B cell (primary cell): ENCODE measurements at regions not wholly inside any gene's neighbourhood (a gene's known extent, or its start where the extent isn't known, plus 50 kb on each side); places are given as distances from the start of the nearest gene placed in this dataset.

Experiments
- ATAC-seq: fragments of 200-7000 bp; cut with Tn5 transposase; one replicate; pipeline ENCODE4 v1.10.0; 2021; ENCODE audit warnings: low read depth, mild to moderate bottlenecking, moderate number of reproducible peaks, moderate library complexity
- CTCF ChIA-PET: fragments of 350-600 bp; sonication (Branson Sonifier 250); formaldehyde crosslinking; loops from one replicate; lab custom pipeline; 2021; ENCODE audit warnings: antibody characterized with exemption, inconsistent platforms; lab: Charles Lee
- POLR2A ChIA-PET: fragments of 350-600 bp; sonication (Branson Sonifier 250); formaldehyde crosslinking; loops from one replicate; lab custom pipeline; 2021; ENCODE audit warnings: antibody characterized with exemption; lab: Charles Lee
- DNase-seq: peaks from one replicate; pipeline ENCODE4 v3.0.0; 2013
- H2AFZ ChIP-seq: 2 replicates; pipeline ENCODE4 v1.6.1; 2012; ENCODE audit warnings: mild to moderate bottlenecking, low read depth, low read length; ENCODE audit not compliant: insufficient read depth, poor library complexity, severe bottlenecking
- H3K27ac ChIP-seq, 2 donors: 1 replicate in 1 of 2; 2 replicates in 1 of 2; pipeline ENCODE4 v1.5.1; 2012 to 2013; ENCODE audit warnings: low read length in 2 of 2, mild to moderate bottlenecking in 2 of 2, moderate library complexity in 1 of 2
- H3K27me3 ChIP-seq, 4 experiments: fragments of 200-600 bp in 1 of 4; sonication (generic) in 1 of 4; replicated peaks in 1 of 4; 1 replicate in 2 of 4; 2 replicates in 2 of 4; pipeline versions ENCODE4 v1.6.1 to v1.7.0; 2013 to 2016; ENCODE audit warnings: low read length in 3 of 4, mild to moderate bottlenecking in 2 of 4, mixed read lengths in 1 of 4, moderate library complexity in 1 of 4; ENCODE audit not compliant: insufficient read depth in 4 of 4, control insufficient read depth in 3 of 4; ENCODE audit errors: control extremely low read depth in 1 of 4
- H3K36me3 ChIP-seq, 2 experiments: replicated peaks in 1 of 2; 1 replicate in 1 of 2; 2 replicates in 1 of 2; pipeline versions ENCODE4 v1.6.1 to v1.7.1; 2013; ENCODE audit warnings: low read length in 1 of 2; ENCODE audit not compliant: insufficient read depth in 2 of 2, control insufficient read depth in 1 of 2; ENCODE audit errors: control extremely low read depth in 1 of 2, extremely low read depth in 1 of 2
- H3K4me1 ChIP-seq, 2 donors: fragments of 200-600 bp in 1 of 2; sonication (generic) in 1 of 2; 1 replicate in 1 of 2; 2 replicates in 1 of 2; pipeline versions ENCODE4 v1.5.1 to v1.6.1; 2013 to 2017; ENCODE audit warnings: low read length in 2 of 2; ENCODE audit not compliant: control insufficient read depth in 2 of 2, insufficient read depth in 2 of 2
- H3K4me2 ChIP-seq: replicated peaks from 2 replicates; pipeline ENCODE3; 2012; ENCODE audit warnings: mild to moderate bottlenecking, low read depth, low read length; ENCODE audit not compliant: poor library complexity, severe bottlenecking
- H3K4me3 ChIP-seq, 5 experiments: fragments of 200-600 bp in 1 of 5; sonication (generic) in 1 of 5; 1 replicate in 3 of 5; 2 replicates in 2 of 5; pipeline versions ENCODE4 v1.5.1 to v1.7.0; 2011 to 2016; ENCODE audit warnings: low read length in 4 of 5, mild to moderate bottlenecking in 4 of 5, low read depth in 2 of 5, control low read depth in 1 of 5, moderate library complexity in 1 of 5; ENCODE audit not compliant: insufficient read depth in 1 of 5; ENCODE audit errors: control extremely low read depth in 1 of 5, extremely low read depth in 1 of 5
- H3K79me2 ChIP-seq: fragments of 200-600 bp; sonication (generic); one replicate; pipeline ENCODE4 v1.6.0; 2016; ENCODE audit warnings: low read length; ENCODE audit not compliant: control insufficient read depth, insufficient read depth
- H3K9ac ChIP-seq: fragments of 200-600 bp; sonication (generic); 2 replicates; pipeline ENCODE4 v1.6.1; 2017; ENCODE audit warnings: mild to moderate bottlenecking, low read length, moderate library complexity
- H3K9me3 ChIP-seq, 3 donors: one replicate each; pipeline versions ENCODE4 v1.6.1 to v1.7.1; 2013; ENCODE audit warnings: low read length in 2 of 3; ENCODE audit not compliant: control insufficient read depth in 2 of 3, insufficient read depth in 1 of 3; ENCODE audit errors: control extremely low read depth in 1 of 3
- H4K20me1 ChIP-seq: 2 replicates; pipeline ENCODE4 v1.6.0; 2012; ENCODE audit warnings: mild to moderate bottlenecking, low read length; ENCODE audit not compliant: insufficient read depth, control insufficient read depth, poor library complexity, severe bottlenecking
- H3K27ac Mint-ChIP-seq: one replicate; pipeline ENCODE4 v1.8.0; 2021; ENCODE audit warnings: mixed read lengths
- H3K27me3 Mint-ChIP-seq: one replicate; pipeline ENCODE4 v1.8.0; 2021; ENCODE audit warnings: mixed read lengths
- H3K4me1 Mint-ChIP-seq: one replicate; pipeline ENCODE4 v1.8.0; 2021; ENCODE audit warnings: mixed read lengths
- H3K4me3 Mint-ChIP-seq: one replicate; pipeline ENCODE4 v1.8.0; 2021; ENCODE audit warnings: mixed read lengths
- H3K9me3 Mint-ChIP-seq: one replicate; pipeline ENCODE4 v1.8.0; 2022; ENCODE audit warnings: mixed read lengths; ENCODE audit not compliant: insufficient read depth
- CTCF ChIP-seq: fragments of 200-600 bp; IDR thresholded peaks from one replicate; pipeline ENCODE4 v1.8.0; 2022; ENCODE audit warnings: antibody characterized with exemption, mild to moderate bottlenecking
- EZH2 ChIP-seq: IDR thresholded peaks from 2 replicates; pipeline ENCODE4 v1.6.1; 2012; ENCODE audit warnings: borderline replicate concordance, low read depth, mild to moderate bottlenecking, moderate library complexity, low read length; ENCODE audit not compliant: insufficient read depth, poor library complexity, severe bottlenecking
- WGBS: methylation state at CpG from one replicate; pipeline ENCODE4 v1.1.5; 2013; ENCODE audit warnings: missing lambda C conversion rate; ENCODE audit not compliant: insufficient coverage; 5-methylcytosine and 5-hydroxymethylcytosine counted together
- intact Hi-C: fragments of 100-400 bp; cut with micrococcal nuclease; formaldehyde crosslinking; loops from one replicate; pipeline ENCODE4 v1.10.0; 2022

GRCh38 chr7:50854247-50854646 lies 71.6 kb upstream of the GRB10 start:
- 86% methylated on average over 6 of the region's 6 CpGs for WGBS
- Histone ChIP-seq H4K20me1 (no peaks in the 10 kb centered on the region), H3K4me1 (no peaks in the 10 kb centered on the region), H3K79me2 (no peaks in the 10 kb centered on the region), H3K27ac (no peak overlapping the region), H3K9ac (no peak overlapping the region), H3K36me3 (no peaks in the 10 kb centered on the region), H3K4me2 (no peak overlapping the region), H3K4me3 (no peak overlapping the region), H3K27me3 (no peaks in the 10 kb centered on the region), H3K9me3 (peaks cover 0 to 11% (median 0%) of the 10 kb centered on the region in 3 donors), H2AFZ (no peak overlapping the region)
- Mint-ChIP-seq H3K4me3 (no peak overlapping the region), H3K27ac (no peak overlapping the region), H3K4me1 (no peaks in the 10 kb centered on the region), H3K9me3 (peaks cover 2% of the 10 kb centered on the region), H3K27me3 (peaks cover 11% of the 10 kb centered on the region)
- ChIA-PET CTCF (no interaction called here), POLR2A (no interaction called here)
- DNase-seq (no peak), ATAC-seq (no peak)
- no peak for TF ChIP-seq EZH2
- TF ChIP-seq CTCF: no peak
- intact Hi-C loops: no loop called here

- intact Hi-C loops: no loop called here
- WGBS: 92% methylated on average over 4 of the region's 4 CpGs
- Histone ChIP-seq H3K4me1 (no peaks in the 10 kb centered on the region), H2AFZ (no peak overlapping the region), H3K27ac (no peak overlapping the region), H3K79me2 (no peaks in the 10 kb centered on the region), H3K9me3 (peaks cover 0 to 13% (median 0%) of the 10 kb centered on the region in 3 donors), H3K27me3 (no peaks in the 10 kb centered on the region), H3K36me3 (no peaks in the 10 kb centered on the region), H4K20me1 (no peaks in the 10 kb centered on the region), H3K4me2 (no peak overlapping the region), H3K9ac (no peak overlapping the region), H3K4me3 (no peak overlapping the region)
- Mint-ChIP-seq H3K27me3 (peaks cover 8% of the 10 kb centered on the region), H3K9me3 (peaks cover 2% of the 10 kb centered on the region), H3K4me1 (no peaks in the 10 kb centered on the region), H3K4me3 (no peak overlapping the region), H3K27ac (no peak overlapping the region)
- CTCF ChIA-PET: no interaction called here
- no peak for ATAC-seq
- no peak for DNase-seq
- POLR2A ChIA-PET: no interaction called here
- no peak for TF ChIP-seq CTCF
- no peak for TF ChIP-seq EZH2
Observed at GRCh38 chr7:50853311-50853710, 70.6 kb upstream of the GRB10 start.
